Endodermal cell (in vitro differentiated cells): ENCODE measurements at regions not wholly inside any gene's neighbourhood (a gene's known extent, or its start where the extent isn't known, plus 50 kb on each side); places are given as distances from the start of the nearest gene placed in this dataset.

Experiments
- DNase-seq: peaks from one replicate; pipeline ENCODE4 v3.0.0-alpha.2; 2017
- H3K27ac ChIP-seq: 2 replicates; pipeline ENCODE4 v1.5.1; 2013; ENCODE audit warnings: mild to moderate bottlenecking, low read depth, low read length, moderate library complexity
- H3K27me3 ChIP-seq: 2 replicates; pipeline ENCODE4 v1.6.1; 2013; ENCODE audit warnings: mild to moderate bottlenecking, low read length, moderate library complexity; ENCODE audit not compliant: insufficient read depth, control insufficient read depth, poor library complexity, severe bottlenecking
- H3K36me3 ChIP-seq: 2 replicates; pipeline ENCODE4 v1.7.0; 2013; ENCODE audit warnings: mild to moderate bottlenecking, low read length, moderate library complexity; ENCODE audit not compliant: control insufficient read depth, insufficient read depth
- H3K4me1 ChIP-seq: one replicate; pipeline ENCODE4 v1.7.0; 2013; ENCODE audit warnings: low read length; ENCODE audit not compliant: control insufficient read depth, insufficient read depth
- H3K4me3 ChIP-seq: 2 replicates; pipeline ENCODE4 v1.5.1; 2013; ENCODE audit warnings: mild to moderate bottlenecking, low read length, moderate library complexity
- H3K9ac ChIP-seq: 2 replicates; pipeline ENCODE4 v1.6.1; 2013; ENCODE audit warnings: mild to moderate bottlenecking, low read length, moderate library complexity; ENCODE audit not compliant: poor library complexity, severe bottlenecking; ENCODE audit errors: extremely low read depth
- H3K9me3 ChIP-seq: 2 replicates; pipeline ENCODE4 v1.6.1; 2013; ENCODE audit warnings: mild to moderate bottlenecking, low read length, moderate library complexity; ENCODE audit not compliant: control insufficient read depth
- H3K27ac Mint-ChIP-seq: 2 replicates; pipeline ENCODE4 v1.8.0; 2020; ENCODE audit warnings: mixed read lengths
- H3K27me3 Mint-ChIP-seq: 2 replicates; pipeline ENCODE4 v1.8.0; 2021; ENCODE audit warnings: mild to moderate bottlenecking, mixed read lengths; ENCODE audit not compliant: insufficient read depth
- H3K36me3 Mint-ChIP-seq: 2 replicates; pipeline ENCODE4 v1.8.0; 2020; ENCODE audit warnings: low read depth, mixed read lengths
- H3K4me1 Mint-ChIP-seq: 2 replicates; pipeline ENCODE4 v1.8.0; 2020; ENCODE audit warnings: mixed read lengths
- H3K4me3 Mint-ChIP-seq: 2 replicates; pipeline ENCODE4 v1.8.0; 2020; ENCODE audit warnings: mild to moderate bottlenecking, moderate library complexity, mixed read lengths
- H3K9me3 Mint-ChIP-seq: 2 replicates; pipeline ENCODE4 v1.8.0; 2020; ENCODE audit warnings: mild to moderate bottlenecking, mixed read lengths
- CTCF ChIP-seq: fragments of 200-600 bp; sonication (generic); conservative IDR thresholded peaks from 2 replicates; pipeline ENCODE4 v1.5.0; 2021; ENCODE audit warnings: antibody characterized with exemption, mild to moderate bottlenecking
- WGBS, 2 experiments: methylation state at CpG; one replicate each; pipeline versions ENCODE4 v1.1.5 to v1.1.7; 2013; ENCODE audit warnings: missing lambda C conversion rate in 2 of 2, mixed read lengths in 1 of 2; ENCODE audit not compliant: insufficient coverage in 1 of 2, insufficient read length in 1 of 2; 5-methylcytosine and 5-hydroxymethylcytosine counted together

- H3K27ac ChIP-seq = peak overlapping the region; percentile 96
These were observed 314.5 kb upstream of the TLE4 start for GRCh38 chr9:79257228-79257781.

GRCh38 chr9:79257790-79258351 lies 313.9 kb upstream of the TLE4 start:
- H3K9ac ChIP-seq = no peak overlapping the region
- no peak for DNase-seq
- H3K4me1 ChIP-seq = peaks cover 11% of the 10 kb centered on the region
- Mint-ChIP-seq H3K36me3 (peaks cover 2% of the 10 kb centered on the region), H3K4me1 (peaks cover 27% of the 10 kb centered on the region), H3K9me3 (peaks cover 8% of the 10 kb centered on the region), H3K4me3 (no peak overlapping the region), H3K27me3 (peaks cover 5% of the 10 kb centered on the region), H3K27ac (no peak overlapping the region)
- WGBS, 2 experiments = 90 to 94% methylated on average over 15 to 21 of the region's 21 CpGs
- H3K27ac ChIP-seq = peak overlapping the region; percentile 96
- no peak for TF ChIP-seq CTCF
- H3K36me3 ChIP-seq = no peaks in the 10 kb centered on the region
- no peak overlapping the region for H3K4me3 ChIP-seq
- H3K27me3 ChIP-seq = peaks cover 7% of the 10 kb centered on the region
- peaks cover 13% of the 10 kb centered on the region for H3K9me3 ChIP-seq

More at GRCh38 chr9:79257228-79257781, 314.5 kb upstream of the TLE4 start:
- H3K9ac ChIP-seq = no peak overlapping the region
- peaks cover 3% of the 10 kb centered on the region for H3K9me3 Mint-ChIP-seq
- no peak for TF ChIP-seq CTCF
- no peaks in the 10 kb centered on the region for H3K36me3 ChIP-seq
- no peak overlapping the region for H3K4me3 ChIP-seq
- H3K4me1 ChIP-seq = peaks cover 11% of the 10 kb centered on the region
- H3K4me1 Mint-ChIP-seq = peaks cover 27% of the 10 kb centered on the region
- peaks cover 7% of the 10 kb centered on the region for H3K27me3 ChIP-seq
- H3K27ac Mint-ChIP-seq = no peak overlapping the region
- H3K36me3 Mint-ChIP-seq = peaks cover 2% of the 10 kb centered on the region
- H3K4me3 Mint-ChIP-seq = no peak overlapping the region
- H3K9me3 ChIP-seq = peaks cover 13% of the 10 kb centered on the region
- 61 to 80% methylated on average over 6 to 19 of the region's 19 CpGs for WGBS, 2 experiments
- peaks cover 5% of the 10 kb centered on the region for H3K27me3 Mint-ChIP-seq
- DNase-seq = peak; percentile 60

- Histone ChIP-seq H3K9me3 (peaks cover 14% of the 10 kb centered on the region), H3K4me3 (no peak overlapping the region), H3K9ac (no peak overlapping the region), H3K27me3 (peaks cover 7% of the 10 kb centered on the region), H3K4me1 (peaks cover 11% of the 10 kb centered on the region), H3K36me3 (no peaks in the 10 kb centered on the region), H3K27ac (no peak overlapping the region)
- no peak for DNase-seq
- H3K9me3 Mint-ChIP-seq = peaks cover 11% of the 10 kb centered on the region
- no peak for TF ChIP-seq CTCF
- H3K27ac Mint-ChIP-seq = no peak overlapping the region
- peaks cover 5% of the 10 kb centered on the region for H3K27me3 Mint-ChIP-seq
- 93 to 94% methylated on average over 4 of the region's 4 CpGs for WGBS, 2 experiments
- no peak overlapping the region for H3K4me3 Mint-ChIP-seq
- peaks cover 21% of the 10 kb centered on the region for H3K4me1 Mint-ChIP-seq
- H3K36me3 Mint-ChIP-seq = peaks cover 2% of the 10 kb centered on the region
These were observed 311.9 kb upstream of the TLE4 start for GRCh38 chr9:79259858-79260257.
